ENCODE measurements at regions not wholly inside any gene's neighbourhood (a gene's known extent, or its start where the extent isn't known, plus 50 kb on each side); places are given as distances from the start of the nearest gene placed in this dataset.

GRCh38 chr6:170116636-170117035, 174.2 kb downstream of the DLL1 start:
- no peak for DNase-seq (ENCODE audit: low read depth, low spot score)

GRCh38 chr6:170114956-170115855, 175.7 kb downstream of the DLL1 start:
- DNase-seq (ENCODE audit: low read depth, low spot score), result no peak

GRCh38 chr6:170114187-170114945, 176.5 kb downstream of the DLL1 start:
- DNase-seq (ENCODE audit: low read depth, low spot score), result no peak

GRCh38 chr6:170113141-170113540, 177.7 kb downstream of the DLL1 start:
- DNase-seq (ENCODE audit: low read depth, low spot score), result no peak

- no peak for DNase-seq (ENCODE audit: low read depth, low spot score)
These were observed 178.4 kb downstream of the DLL1 start for GRCh38 chr6:170112583-170112860.

- DNase-seq (ENCODE audit: low read depth, low spot score), result no peak
These were observed 178.9 kb downstream of the DLL1 start for GRCh38 chr6:170111816-170112582.

- no peak for DNase-seq (ENCODE audit: low read depth, low spot score)
These were observed 179.7 kb downstream of the DLL1 start for GRCh38 chr6:170111141-170111664.

GRCh38 chr6:170110201-170111140, 180.4 kb downstream of the DLL1 start:
- DNase-seq (ENCODE audit: low read depth, low spot score), result no peak

- DNase-seq (ENCODE audit: low read depth, low spot score), result no peak
These were observed 181.8 kb downstream of the DLL1 start for GRCh38 chr6:170108890-170109587.

GRCh38 chr6:170108456-170108855, 182.4 kb downstream of the DLL1 start:
- no peak for DNase-seq (ENCODE audit: low read depth, low spot score)

GRCh38 chr6:170107606-170108222, 183.2 kb downstream of the DLL1 start:
- DNase-seq (ENCODE audit: low read depth, low spot score), result no peak

- no peak for DNase-seq (ENCODE audit: low read depth, low spot score)
These were observed 183.9 kb downstream of the DLL1 start for GRCh38 chr6:170106906-170107525.

- no peak for DNase-seq (ENCODE audit: low read depth, low spot score)
These were observed 188.0 kb downstream of the DLL1 start for GRCh38 chr6:170102582-170103481.

- DNase-seq (ENCODE audit: low read depth, low spot score), result no peak
These were observed 188.8 kb downstream of the DLL1 start for GRCh38 chr6:170102038-170102437.

- no peak for DNase-seq (ENCODE audit: low read depth, low spot score)
These were observed 189.4 kb downstream of the DLL1 start for GRCh38 chr6:170101281-170102035.

GRCh38 chr6:170100046-170100445, 190.8 kb downstream of the DLL1 start:
- no peak for DNase-seq (ENCODE audit: low read depth, low spot score)

- DNase-seq (ENCODE audit: low read depth, low spot score), result no peak
These were observed 191.5 kb downstream of the DLL1 start for GRCh38 chr6:170099387-170099786.
